HG02623 (cell line): ENCODE measurements at regions not wholly inside any gene's neighbourhood (a gene's known extent, or its start where the extent isn't known, plus 50 kb on each side); places are given as distances from the start of the nearest gene placed in this dataset.

Experiments used
- ATAC-seq: cut with Tn5 transposase; IDR thresholded peaks from one replicate; pipeline ENCODE4 v1.9.1; 2021; ENCODE audit warnings: moderate library complexity; ENCODE audit not compliant: unreplicated experiment

GRCh38 chr7:142420554-142421362 lies 162.9 kb upstream of the PRSS58 start:
- ATAC-seq: no peak

DNA sequence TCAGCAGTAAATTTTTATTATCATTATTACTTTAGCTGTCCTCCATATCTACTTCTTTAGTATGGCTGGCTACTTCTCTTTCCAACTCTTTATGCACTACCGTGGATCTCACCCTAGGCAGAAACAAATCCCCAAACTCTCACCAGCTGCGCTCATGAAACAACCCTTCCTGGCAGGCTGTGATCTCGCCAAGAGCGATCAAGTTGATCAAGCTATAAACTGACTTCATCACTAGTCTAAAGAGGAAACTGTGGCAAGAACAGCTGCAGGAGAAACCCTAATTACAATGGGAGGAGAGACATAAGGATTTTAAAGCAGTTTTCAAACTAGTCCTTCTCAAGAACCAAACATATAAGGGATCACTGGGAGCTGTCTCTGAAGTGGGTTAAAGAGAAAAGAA lies 160.5 kb upstream of the PRSS58 start:
- ATAC-seq: no peak

- no peak for ATAC-seq
Measured at GRCh38 chr7:142414915-142415314, 157.1 kb upstream of the PRSS58 start.

- peak; percentile 65 for ATAC-seq
Measured at GRCh38 chr7:142414135-142414534, 156.3 kb upstream of the PRSS58 start.

GRCh38 chr7:142413280-142414000 lies 155.6 kb upstream of the PRSS58 start:
- no peak for ATAC-seq

- peak; percentile 74 for ATAC-seq
Measured at GRCh38 chr7:142412551-142413193, 154.8 kb upstream of the PRSS58 start.

DNA sequence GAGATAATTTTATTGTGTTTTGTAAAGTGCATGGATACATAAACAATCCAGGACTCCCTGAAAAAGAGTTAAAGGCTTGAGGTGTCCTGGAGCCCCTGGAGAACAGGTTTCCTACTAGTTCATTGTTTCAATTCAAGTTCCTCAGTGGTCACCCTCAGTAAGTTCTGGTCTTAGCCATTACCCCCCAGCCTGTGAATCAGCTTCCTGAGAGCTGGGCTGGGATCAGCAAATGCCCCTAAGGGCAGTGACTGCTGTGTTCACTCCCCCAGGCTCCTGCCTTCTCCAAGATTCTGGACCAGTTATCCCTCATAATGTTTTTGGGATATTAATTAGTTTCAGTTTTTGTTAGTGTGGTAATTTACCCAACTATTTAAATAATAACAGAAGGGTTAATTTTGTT lies 151.6 kb upstream of the PRSS58 start:
- ATAC-seq: no peak

GRCh38 chr7:142408794-142409193 lies 150.9 kb upstream of the PRSS58 start:
- no peak for ATAC-seq

DNA sequence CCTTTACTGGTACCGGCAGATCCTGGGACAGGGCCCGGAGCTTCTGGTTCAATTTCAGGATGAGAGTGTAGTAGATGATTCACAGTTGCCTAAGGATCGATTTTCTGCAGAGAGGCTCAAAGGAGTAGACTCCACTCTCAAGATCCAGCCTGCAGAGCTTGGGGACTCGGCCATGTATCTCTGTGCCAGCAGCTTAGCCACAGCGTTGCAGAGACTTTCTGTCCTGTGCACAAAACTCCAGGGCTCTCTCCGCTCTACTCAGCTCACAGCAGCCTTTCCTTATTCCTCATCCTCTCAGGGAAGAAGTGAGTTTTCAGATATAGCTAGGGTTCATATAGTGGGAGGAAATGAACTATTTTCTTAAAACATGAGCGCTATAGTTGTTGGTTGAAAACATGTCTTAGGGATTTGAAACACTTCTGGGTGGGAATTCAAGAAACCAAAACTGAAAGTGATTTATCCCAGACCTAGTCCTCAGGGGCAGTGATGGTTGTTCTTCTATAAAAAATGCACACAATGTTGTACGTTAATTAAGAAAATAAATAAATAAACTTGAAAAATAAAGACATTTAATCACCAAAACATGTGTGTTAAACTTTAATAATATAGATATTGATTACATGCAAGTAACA lies 150.2 kb upstream of the PRSS58 start:
- ATAC-seq: no peak

DNA sequence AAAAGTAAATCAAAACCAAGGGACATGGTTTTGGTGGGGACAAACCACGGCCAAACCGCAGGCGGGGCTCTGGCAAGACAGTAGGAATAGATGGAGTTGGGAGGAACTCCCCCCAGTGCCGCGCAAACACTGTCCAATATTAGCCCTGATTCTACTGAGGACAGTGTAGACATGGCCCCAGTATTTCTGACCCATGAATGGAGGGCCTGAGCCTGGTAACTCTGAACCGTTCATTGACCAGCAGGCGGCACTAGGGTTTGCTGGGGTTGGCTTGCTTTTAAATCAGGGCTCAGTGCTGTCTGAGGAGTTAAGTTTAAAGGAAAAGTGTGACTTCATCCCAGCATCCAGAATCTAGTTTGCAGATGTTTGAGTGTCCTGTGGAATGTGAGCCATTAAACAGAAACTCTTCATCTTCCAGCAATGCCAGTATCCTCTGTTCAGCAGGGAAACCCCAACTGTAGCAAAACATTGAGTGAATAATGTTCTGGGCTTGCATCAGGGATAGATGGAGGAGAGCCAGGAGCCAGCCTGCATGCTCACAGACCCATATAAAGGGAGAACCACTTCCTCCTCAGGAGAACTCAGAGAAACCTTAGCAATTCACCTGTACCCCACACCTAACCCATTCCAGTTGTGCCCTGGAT lies 147.4 kb upstream of the PRSS58 start:
- ATAC-seq: no peak

GRCh38 chr7:142401951-142402350 lies 144.1 kb upstream of the PRSS58 start:
- no peak for ATAC-seq

DNA sequence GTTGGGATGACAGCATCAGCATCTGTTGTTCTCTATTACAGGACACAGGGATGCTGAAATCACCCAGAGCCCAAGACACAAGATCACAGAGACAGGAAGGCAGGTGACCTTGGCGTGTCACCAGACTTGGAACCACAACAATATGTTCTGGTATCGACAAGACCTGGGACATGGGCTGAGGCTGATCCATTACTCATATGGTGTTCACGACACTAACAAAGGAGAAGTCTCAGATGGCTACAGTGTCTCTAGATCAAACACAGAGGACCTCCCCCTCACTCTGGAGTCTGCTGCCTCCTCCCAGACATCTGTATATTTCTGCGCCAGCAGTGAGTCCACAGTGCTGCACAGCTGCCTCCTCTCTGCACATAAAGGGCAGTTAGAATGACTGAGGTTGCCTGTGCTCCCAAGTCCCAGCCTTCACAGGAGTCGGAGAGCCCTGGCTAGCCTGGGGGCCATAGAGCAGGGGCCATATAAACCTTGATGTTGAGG lies 142.2 kb upstream of the PRSS58 start:
- ATAC-seq: no peak

DNA sequence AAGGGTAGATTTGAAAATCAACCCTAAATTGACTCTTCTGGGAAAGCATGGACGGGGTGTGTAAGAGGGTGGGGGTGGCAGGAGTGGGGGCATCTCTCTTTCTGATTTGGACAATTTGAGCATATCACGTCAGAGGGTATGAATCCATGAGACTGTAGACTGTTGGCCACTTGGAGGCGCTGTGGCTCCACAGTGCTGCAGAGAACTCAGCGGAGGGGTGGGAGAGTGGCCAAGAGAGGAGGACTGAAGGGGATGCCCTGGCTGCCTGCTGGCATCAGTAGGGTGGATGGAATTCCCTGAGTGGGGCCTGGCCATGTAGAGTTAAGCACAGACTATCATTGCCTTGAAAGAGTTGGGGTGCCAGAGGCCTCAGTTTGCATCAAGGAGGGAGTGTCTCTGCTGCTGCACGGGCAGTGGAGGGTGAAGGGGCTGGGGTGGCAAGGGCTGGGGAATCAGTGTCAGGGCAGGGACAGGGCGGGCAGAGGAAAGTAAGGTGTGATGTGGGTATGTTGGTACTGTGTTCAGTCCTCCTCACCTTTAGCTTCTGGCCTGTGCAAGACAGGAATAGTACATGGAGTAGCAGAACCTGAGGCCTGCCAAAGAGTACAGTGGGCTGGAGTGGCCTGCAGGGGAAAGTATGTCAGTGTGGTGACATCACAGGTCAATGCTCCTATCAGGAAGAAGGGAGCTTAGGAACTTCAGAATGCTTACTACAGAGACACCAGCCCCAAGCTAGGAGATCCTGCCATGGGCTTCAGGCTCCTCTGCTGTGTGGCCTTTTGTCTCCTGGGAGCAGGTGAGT lies 133.5 kb upstream of the PRSS58 start:
- ATAC-seq: no peak

DNA sequence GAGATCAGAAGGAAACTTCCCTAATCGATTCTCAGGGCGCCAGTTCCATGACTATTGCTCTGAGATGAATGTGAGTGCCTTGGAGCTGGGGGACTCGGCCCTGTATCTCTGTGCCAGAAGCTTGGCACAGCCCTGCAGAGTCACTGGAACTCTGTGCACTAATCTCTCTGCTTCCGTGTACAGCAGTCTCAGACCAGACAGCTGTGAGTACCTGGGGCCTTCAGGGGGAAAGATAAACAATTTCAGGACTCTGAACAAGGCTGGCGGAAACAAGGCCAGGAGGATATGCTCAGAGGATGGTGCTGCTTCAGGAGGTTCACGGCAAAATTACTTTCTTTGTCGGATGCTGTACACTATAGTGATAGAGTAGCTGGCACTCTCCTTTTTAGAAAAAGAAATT lies 131.7 kb upstream of the PRSS58 start:
- no peak for ATAC-seq

- peak; percentile 88 for ATAC-seq
Measured at GRCh38 chr7:142385491-142386340, 127.9 kb upstream of the PRSS58 start.

GRCh38 chr7:142384493-142384922 lies 126.7 kb upstream of the PRSS58 start:
- ATAC-seq: no peak

DNA sequence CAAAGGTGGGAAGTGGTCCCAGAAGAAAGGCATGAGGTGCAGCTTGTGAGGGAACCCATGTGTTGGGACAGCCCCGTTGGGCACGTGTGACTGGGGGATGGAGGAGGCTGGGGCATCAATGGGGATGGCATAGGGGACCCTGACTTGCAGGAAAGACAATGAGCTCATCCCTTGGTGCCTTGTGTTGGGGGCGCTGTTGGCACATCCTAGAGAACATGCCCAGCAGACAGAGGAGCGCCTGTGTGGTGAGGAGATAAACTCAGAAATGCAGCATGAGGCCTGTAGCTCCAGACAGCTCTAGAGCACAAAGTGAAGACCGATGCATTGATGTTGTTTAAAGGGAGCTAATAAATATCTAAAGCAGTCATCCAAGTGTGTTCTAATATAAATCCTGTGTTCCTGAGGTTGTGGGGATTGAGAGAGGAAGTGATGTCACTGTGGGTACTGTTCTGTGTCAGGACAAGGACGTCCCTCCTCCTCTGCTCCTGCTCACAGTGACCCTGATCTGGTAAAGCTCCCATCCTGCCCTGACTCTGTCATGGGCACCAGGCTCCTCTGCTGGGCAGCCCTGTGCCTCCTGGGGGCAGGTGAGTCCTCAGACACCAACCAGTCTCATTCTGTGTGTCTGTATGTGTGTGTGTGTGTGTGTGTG lies 126.1 kb upstream of the PRSS58 start:
- no peak for ATAC-seq

DNA sequence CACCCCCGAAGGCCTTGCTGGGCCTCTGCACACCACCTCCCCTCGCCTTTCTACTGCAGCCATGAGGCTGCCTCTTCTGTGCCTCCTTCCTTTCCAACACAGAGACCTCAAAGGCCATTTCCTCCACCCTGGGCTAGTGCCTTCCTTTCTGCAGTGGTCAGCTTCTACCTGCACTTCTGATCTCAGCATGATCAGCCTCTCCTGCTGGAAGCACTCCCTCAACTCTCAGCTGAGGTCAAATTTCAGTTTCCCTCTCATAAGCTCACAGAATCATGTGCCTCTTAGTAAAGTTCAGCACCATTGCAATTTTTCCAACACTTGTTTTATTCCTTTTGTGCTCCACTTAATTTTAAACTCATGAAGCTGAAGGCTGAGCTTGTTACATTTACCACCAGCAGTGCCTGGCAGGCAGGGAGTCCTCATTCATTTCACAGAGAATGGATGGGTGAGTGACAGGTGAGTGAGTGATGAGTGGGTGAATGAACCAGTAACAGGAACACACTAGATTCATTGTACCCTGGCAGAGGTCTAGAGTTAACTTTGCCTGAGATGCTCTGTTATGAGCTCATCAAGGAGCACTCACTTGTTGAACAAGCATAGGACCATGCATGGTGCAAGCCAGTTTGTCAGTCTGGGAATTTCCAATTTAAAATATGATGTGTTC lies 124.0 kb upstream of the PRSS58 start:
- no peak for ATAC-seq
